Adrenal gland (tissue), 9 donors: ENCODE measurements at regions not wholly inside any gene's neighbourhood (a gene's known extent, or its start where the extent isn't known, plus 50 kb on each side); places are given as distances from the start of the nearest gene placed in this dataset.
A peak's percentile ranks its signal among the peaks of the same experiment; 100 is the strongest.

Source experiments
- DNase-seq, 7 donors: peaks; one replicate each; pipeline ENCODE4 v3.0.0-alpha.2; 2019 to 2020
- H3K27ac ChIP-seq, 5 donors: fragments of 200-600 bp; sonication (generic) in 4 of 5; 1 replicate in 3 of 5; 2 replicates in 2 of 5; pipeline versions ENCODE4 v1.5.1 to v1.8.0; 2016 to 2020; ENCODE audit warnings: mild to moderate bottlenecking in 1 of 5
- H3K27me3 ChIP-seq: fragments of 200-600 bp; 2 replicates; pipeline ENCODE4 v1.8.0; 2021
- H3K36me3 ChIP-seq, 2 donors: fragments of 200-600 bp; replicated peaks in 1 of 2; 1 replicate in 1 of 2; 2 replicates in 1 of 2; pipeline versions ENCODE4 v1.5.1 to v1.8.0; 2018 to 2022
- H3K4me1 ChIP-seq, 2 donors: fragments of 200-600 bp; replicated peaks in 1 of 2; 1 replicate in 1 of 2; 2 replicates in 1 of 2; pipeline versions ENCODE4 v1.5.1 to v1.8.0; 2018 to 2021
- H3K4me3 ChIP-seq, 4 donors: fragments of 200-600 bp; sonication (generic) in 3 of 4; one replicate each; pipeline ENCODE4 v1.5.1; 2016 to 2018
- H3K9me3 ChIP-seq, 3 donors: fragments of 200-600 bp; sonication (generic) in 1 of 3; replicated peaks in 1 of 3; 1 replicate in 2 of 3; 2 replicates in 1 of 3; pipeline versions ENCODE4 v1.5.1 to v1.8.0; 2016 to 2021
- POLR2A ChIP-seq, 2 donors: fragments of 450-650 bp; IDR thresholded peaks; one replicate each; pipeline ENCODE4 v1.6.1; 2017; ENCODE audit warnings: antibody characterized with exemption in 2 of 2, mild to moderate bottlenecking in 2 of 2, moderate library complexity in 1 of 2
- WGBS, 4 donors: extraction: QIAGEN DNeasy Blood & Tissue Kit in 2 of 4; methylation state at CpG; one replicate each; pipeline versions ENCODE4 v1.1.5 to v1.1.7; 2013 to 2017; 5-methylcytosine and 5-hydroxymethylcytosine counted together
- intact Hi-C, 2 donors: fragments of 100-400 bp; cut with DNase I; formaldehyde crosslinking; loops; one replicate each; pipeline versions ENCODE4 v1.14.1 to v1.15.0; 2022 to 2023
- TF ChIP-seq, protein P1 (sequence below), 6 experiments: fragments of 450-650 bp in 4 of 6; fragments of 200-600 bp in 2 of 6; sonication (generic) in 1 of 6; IDR thresholded peaks; 1 replicate in 5 of 6; 2 replicates in 1 of 6; pipeline versions ENCODE4 v1.5.1 to v1.8.0; 2016 to 2021; ENCODE audit warnings: antibody characterized with exemption in 6 of 6, mild to moderate bottlenecking in 2 of 6, moderate library complexity in 1 of 6
- donor health status: healthy with polysubstance abuse.
- donor health status: Bipolar disorder and iron deficiency.
- donor health status: DM: yes; HTN: yes; CAD: no.
- donor health status: DM: no; HTN: no; CAD: no.
- donor health status: DM: no; HTN: no; CAD: no.

DNA sequence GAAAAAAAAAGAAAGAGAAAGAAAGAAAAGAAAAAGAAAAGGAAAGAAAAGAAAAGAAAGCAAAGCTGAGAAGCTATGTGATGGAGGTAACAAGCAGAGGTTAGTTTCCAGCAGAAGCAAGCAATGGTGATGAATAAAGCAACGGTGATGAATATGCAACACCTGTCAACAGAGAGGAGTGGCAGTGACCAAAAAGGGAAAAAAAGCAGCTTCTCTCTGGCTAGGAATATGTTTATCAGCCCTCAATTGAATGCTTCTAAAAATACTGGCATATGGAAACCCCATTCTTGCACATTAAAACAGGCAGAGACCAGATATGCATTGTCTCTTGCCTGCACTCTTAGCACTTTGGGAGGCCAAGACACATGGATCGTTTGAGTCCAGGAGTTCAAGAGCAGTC is 100.9 kb downstream of the GJA1 start:
- H3K9me3 ChIP-seq = no peaks in the 10 kb centered on the region

DNA sequence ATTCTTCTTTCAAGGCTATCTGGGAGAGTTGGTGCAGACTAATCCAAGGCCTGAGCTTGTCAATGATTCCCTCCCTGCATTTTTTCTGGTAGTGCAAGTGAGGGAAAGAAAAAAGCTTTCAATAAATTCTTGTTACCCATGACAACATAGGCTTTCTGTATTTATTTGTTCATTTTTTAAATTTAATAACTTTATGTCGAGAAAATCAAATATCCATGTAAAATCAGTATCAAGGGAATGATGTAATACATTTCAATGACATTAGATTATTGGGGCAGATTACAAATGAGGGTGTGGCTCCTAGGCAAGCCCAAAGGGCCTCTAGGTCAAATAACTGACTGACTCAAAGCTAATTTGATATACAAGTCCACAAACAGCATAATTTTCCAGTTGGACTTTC is 104.0 kb downstream of the GJA1 start:
- Histone ChIP-seq H3K36me3 (no peaks in the 10 kb centered on the region), H3K27ac (peak overlapping the region in 4 of 5 donors; percentile 17 to 41 (median 36)), H3K4me1 (peaks cover 3 to 14% of the 10 kb centered on the region in 2 donors), H3K9me3 (no peaks in the 10 kb centered on the region), H3K4me3 (no peak overlapping the region), H3K27me3 (no peaks in the 10 kb centered on the region)
- DNase-seq = peak in 1 of 7 donors; percentile 22
- WGBS, 4 donors = 27 to 50% (median 40%) methylated on average over 1 of the region's 1 CpG
- no peak for TF ChIP-seq POLR2A (IDR thresholded peaks at IDR 0.05)
- TF ChIP-seq, protein P1, sequence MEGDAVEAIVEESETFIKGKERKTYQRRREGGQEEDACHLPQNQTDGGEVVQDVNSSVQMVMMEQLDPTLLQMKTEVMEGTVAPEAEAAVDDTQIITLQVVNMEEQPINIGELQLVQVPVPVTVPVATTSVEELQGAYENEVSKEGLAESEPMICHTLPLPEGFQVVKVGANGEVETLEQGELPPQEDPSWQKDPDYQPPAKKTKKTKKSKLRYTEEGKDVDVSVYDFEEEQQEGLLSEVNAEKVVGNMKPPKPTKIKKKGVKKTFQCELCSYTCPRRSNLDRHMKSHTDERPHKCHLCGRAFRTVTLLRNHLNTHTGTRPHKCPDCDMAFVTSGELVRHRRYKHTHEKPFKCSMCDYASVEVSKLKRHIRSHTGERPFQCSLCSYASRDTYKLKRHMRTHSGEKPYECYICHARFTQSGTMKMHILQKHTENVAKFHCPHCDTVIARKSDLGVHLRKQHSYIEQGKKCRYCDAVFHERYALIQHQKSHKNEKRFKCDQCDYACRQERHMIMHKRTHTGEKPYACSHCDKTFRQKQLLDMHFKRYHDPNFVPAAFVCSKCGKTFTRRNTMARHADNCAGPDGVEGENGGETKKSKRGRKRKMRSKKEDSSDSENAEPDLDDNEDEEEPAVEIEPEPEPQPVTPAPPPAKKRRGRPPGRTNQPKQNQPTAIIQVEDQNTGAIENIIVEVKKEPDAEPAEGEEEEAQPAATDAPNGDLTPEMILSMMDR (IDR thresholded peaks at IDR 0.05) = no peak
- intact Hi-C loops = no loop called here

More for the DNA sequence above, 100.9 kb downstream of the GJA1 start:
- TF ChIP-seq, protein P1 (IDR thresholded peaks at IDR 0.05) = no peak
- TF ChIP-seq POLR2A (IDR thresholded peaks at IDR 0.05) = no peak
- Histone ChIP-seq H3K27me3 (no peaks in the 10 kb centered on the region), H3K36me3 (no peaks in the 10 kb centered on the region), H3K27ac (no peak overlapping the region), H3K4me3 (no peak overlapping the region), H3K4me1 (peaks cover 3 to 14% of the 10 kb centered on the region in 2 donors)
- DNase-seq = no peak
- 84 to 90% (median 88%) methylated on average over 2 of the region's 2 CpGs for WGBS, 4 donors
- intact Hi-C loops = no loop called here

DNA sequence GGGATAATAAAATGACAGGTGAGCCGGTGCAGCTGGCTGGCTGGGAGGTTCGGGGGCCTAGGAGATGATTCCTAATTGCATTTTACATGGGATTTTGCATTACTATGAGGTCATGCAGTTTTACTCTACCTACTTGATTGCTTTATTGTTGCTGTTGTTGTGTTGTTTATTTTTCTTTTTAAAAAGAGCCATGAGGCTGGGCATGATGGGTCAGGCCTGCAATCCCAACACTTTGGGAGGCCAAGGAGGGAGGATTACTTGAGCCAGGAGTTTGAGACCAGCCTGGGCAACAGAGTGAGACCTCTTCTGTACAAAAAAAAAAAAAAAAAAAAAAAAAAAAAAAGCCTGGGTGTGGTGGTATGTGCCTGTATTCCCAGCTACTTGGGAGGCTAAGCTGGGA is 104.8 kb downstream of the GJA1 start:
- peak overlapping the region in 2 of 5 donors; percentile 41 for H3K27ac ChIP-seq
- intact Hi-C loops = no loop called here
- no peak overlapping the region for H3K4me3 ChIP-seq
- no peak for DNase-seq
- peaks cover 3 to 14% of the 10 kb centered on the region in 2 donors for H3K4me1 ChIP-seq
- no peaks in the 10 kb centered on the region for H3K36me3 ChIP-seq
- WGBS, 4 donors = 86 to 90% (median 86%) methylated on average over 2 of the region's 2 CpGs
- H3K9me3 ChIP-seq = no peaks in the 10 kb centered on the region
- TF ChIP-seq, protein P1 (IDR thresholded peaks at IDR 0.05) = no peak
- TF ChIP-seq POLR2A (IDR thresholded peaks at IDR 0.05) = no peak
- no peaks in the 10 kb centered on the region for H3K27me3 ChIP-seq

DNA sequence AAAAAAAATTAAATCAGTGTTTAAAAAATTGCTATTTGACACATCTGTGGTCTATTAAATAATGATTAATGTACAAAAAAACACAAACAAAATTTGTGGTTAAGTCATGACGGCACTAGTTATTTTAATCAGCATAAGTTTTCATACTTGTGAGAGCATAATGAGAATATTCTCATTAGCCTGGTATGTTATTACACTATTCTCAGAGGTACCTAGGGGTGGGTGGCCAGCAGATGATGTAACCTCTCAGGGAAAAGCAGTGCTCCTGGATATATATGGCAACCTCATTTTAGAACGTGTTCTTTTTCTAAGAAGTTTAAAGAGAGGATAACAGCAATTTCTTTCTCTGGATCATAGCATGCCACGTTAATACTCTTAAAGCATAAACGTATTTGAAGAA is 109.2 kb downstream of the GJA1 start:
- no peak for TF ChIP-seq POLR2A (IDR thresholded peaks at IDR 0.05)
- TF ChIP-seq, protein P1 (IDR thresholded peaks at IDR 0.05) = no peak
- no peak for DNase-seq
- Histone ChIP-seq H3K27me3 (no peaks in the 10 kb centered on the region), H3K36me3 (no peaks in the 10 kb centered on the region), H3K4me3 (no peak overlapping the region), H3K27ac (no peak overlapping the region), H3K4me1 (peaks cover 0 to 11% of the 10 kb centered on the region in 2 donors), H3K9me3 (no peaks in the 10 kb centered on the region)
- WGBS, 4 donors = 91 to 95% (median 94%) methylated on average over 4 of the region's 4 CpGs
- intact Hi-C loops = no loop called here
